Stomach (tissue), 8 donors: ENCODE measurements at regions not wholly inside any gene's neighbourhood (a gene's known extent, or its start where the extent isn't known, plus 50 kb on each side); places are given as distances from the start of the nearest gene placed in this dataset.

Experiments
- DNase-seq, 2 donors: peaks; one replicate each; pipeline versions ENCODE4 v3.0.0 to v3.0.0-alpha.2; 2013 to 2019
- H3K27ac ChIP-seq, 5 donors: fragments of 200-600 bp in 4 of 5; sonication (generic) in 4 of 5; one replicate each; pipeline ENCODE4 v1.5.1; 2013 to 2019; ENCODE audit warnings: mild to moderate bottlenecking in 1 of 5, moderate library complexity in 1 of 5
- H3K27me3 ChIP-seq, 3 donors: fragments of 200-600 bp; sonication (generic); one replicate each; pipeline ENCODE4 v1.5.1; 2017 to 2019; ENCODE audit warnings: mixed run types in 1 of 3
- H3K36me3 ChIP-seq, 4 donors: fragments of 200-600 bp; sonication (generic); 1 replicate in 3 of 4; 2 replicates in 1 of 4; pipeline ENCODE4 v1.5.1; 2016 to 2019
- H3K4me1 ChIP-seq, 4 donors: fragments of 200-600 bp; sonication (generic); one replicate each; pipeline ENCODE4 v1.5.1; 2016 to 2019
- H3K4me3 ChIP-seq, 4 donors: fragments of 200-600 bp; sonication (generic) in 3 of 4; one replicate each; pipeline ENCODE4 v1.5.1; 2016 to 2019; ENCODE audit warnings: mild to moderate bottlenecking in 1 of 4
- H3K9me3 ChIP-seq, 4 donors: fragments of 200-600 bp; sonication (generic); one replicate each; pipeline ENCODE4 v1.5.1; 2016 to 2019
- EP300 ChIP-seq: sonication (generic); formaldehyde crosslinking; IDR thresholded peaks from one replicate; pipeline ENCODE4 v1.6.1; 2017; ENCODE audit warnings: antibody characterized with exemption
- POLR2A ChIP-seq, 4 donors: fragments of 450-650 bp; IDR thresholded peaks; one replicate each; pipeline ENCODE4 v1.6.1; 2016; ENCODE audit warnings: antibody characterized with exemption in 4 of 4, control low read depth in 2 of 4, mild to moderate bottlenecking in 1 of 4, moderate library complexity in 1 of 4
- POLR2AphosphoS5 ChIP-seq, 3 donors: sonication (generic); formaldehyde crosslinking; IDR thresholded peaks; one replicate each; pipeline ENCODE4 v1.6.1; 2016; ENCODE audit warnings: antibody characterized with exemption in 3 of 3
- WGBS, 5 donors: extraction: QIAGEN DNeasy Blood & Tissue Kit in 3 of 5; methylation state at CpG; one replicate each; pipeline versions ENCODE4 v1.1.5 to v1.1.7; 2013 to 2018; 5-methylcytosine and 5-hydroxymethylcytosine counted together
- intact Hi-C: fragments of 100-400 bp; cut with DNase I; formaldehyde crosslinking; loops from one replicate; pipeline ENCODE4 v1.15.1; 2023; ENCODE audit warnings: low total_unique reads
- TF ChIP-seq, protein P1 (sequence below), 7 experiments: fragments of 450-650 bp in 4 of 7; fragments of 200-600 bp in 3 of 7; sonication (generic) in 3 of 7; IDR thresholded peaks; one replicate each; pipeline ENCODE4 v1.5.1; 2016 to 2019; ENCODE audit warnings: antibody characterized with exemption in 7 of 7, control low read depth in 2 of 7, mild to moderate bottlenecking in 1 of 7
- donor health status: healthy with polysubstance abuse.
- donor health status: Bipolar disorder and iron deficiency.
- donor health status: healthy.

DNA sequence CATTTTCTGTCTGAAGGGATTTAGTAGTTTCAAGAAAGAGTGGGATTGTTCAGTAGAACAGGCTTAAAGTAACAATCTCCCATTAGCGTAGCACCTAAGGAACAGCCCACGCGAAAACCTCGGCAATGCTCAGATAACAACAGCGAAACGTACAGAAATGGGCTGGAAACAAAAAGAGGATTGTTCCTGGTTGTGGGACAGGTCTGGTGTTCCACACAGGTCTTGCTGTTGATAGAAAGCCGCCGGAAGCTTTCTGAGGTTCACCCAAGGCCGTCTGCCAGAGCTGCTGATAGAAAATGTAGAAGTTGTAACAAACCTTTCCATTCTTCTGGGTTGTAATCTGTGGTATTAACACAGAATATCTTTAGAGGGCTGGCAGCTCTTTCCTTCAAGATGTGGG, 69.4 kb upstream of the CLCN4 start:
- intact Hi-C loops, result no loop called here
- TF ChIP-seq POLR2AphosphoS5 (IDR thresholded peaks at IDR 0.05), result no peak
- TF ChIP-seq EP300, result no peak
- TF ChIP-seq POLR2A (IDR thresholded peaks at IDR 0.05), result no peak
- TF ChIP-seq, protein P1, sequence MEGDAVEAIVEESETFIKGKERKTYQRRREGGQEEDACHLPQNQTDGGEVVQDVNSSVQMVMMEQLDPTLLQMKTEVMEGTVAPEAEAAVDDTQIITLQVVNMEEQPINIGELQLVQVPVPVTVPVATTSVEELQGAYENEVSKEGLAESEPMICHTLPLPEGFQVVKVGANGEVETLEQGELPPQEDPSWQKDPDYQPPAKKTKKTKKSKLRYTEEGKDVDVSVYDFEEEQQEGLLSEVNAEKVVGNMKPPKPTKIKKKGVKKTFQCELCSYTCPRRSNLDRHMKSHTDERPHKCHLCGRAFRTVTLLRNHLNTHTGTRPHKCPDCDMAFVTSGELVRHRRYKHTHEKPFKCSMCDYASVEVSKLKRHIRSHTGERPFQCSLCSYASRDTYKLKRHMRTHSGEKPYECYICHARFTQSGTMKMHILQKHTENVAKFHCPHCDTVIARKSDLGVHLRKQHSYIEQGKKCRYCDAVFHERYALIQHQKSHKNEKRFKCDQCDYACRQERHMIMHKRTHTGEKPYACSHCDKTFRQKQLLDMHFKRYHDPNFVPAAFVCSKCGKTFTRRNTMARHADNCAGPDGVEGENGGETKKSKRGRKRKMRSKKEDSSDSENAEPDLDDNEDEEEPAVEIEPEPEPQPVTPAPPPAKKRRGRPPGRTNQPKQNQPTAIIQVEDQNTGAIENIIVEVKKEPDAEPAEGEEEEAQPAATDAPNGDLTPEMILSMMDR (IDR thresholded peaks at IDR 0.05), result no peak
- H3K36me3 ChIP-seq, result peaks cover 0 to 14% (median 14%) of the 10 kb centered on the region in 4 donors
- 52 to 74% (median 65%) methylated on average over 9 of the region's 9 CpGs for whole genome bisulfite sequencing, 5 donors
- no peak overlapping the region for H3K4me3 ChIP-seq
- no peaks in the 10 kb centered on the region for H3K27me3 ChIP-seq
- peaks cover 5 to 54% (median 31%) of the 10 kb centered on the region in 4 donors for H3K4me1 ChIP-seq
- no peaks in the 10 kb centered on the region for H3K9me3 ChIP-seq
- DNase-seq, result no peak
- peak overlapping the region in 1 of 5 donors; percentile 56 for H3K27ac ChIP-seq

DNA sequence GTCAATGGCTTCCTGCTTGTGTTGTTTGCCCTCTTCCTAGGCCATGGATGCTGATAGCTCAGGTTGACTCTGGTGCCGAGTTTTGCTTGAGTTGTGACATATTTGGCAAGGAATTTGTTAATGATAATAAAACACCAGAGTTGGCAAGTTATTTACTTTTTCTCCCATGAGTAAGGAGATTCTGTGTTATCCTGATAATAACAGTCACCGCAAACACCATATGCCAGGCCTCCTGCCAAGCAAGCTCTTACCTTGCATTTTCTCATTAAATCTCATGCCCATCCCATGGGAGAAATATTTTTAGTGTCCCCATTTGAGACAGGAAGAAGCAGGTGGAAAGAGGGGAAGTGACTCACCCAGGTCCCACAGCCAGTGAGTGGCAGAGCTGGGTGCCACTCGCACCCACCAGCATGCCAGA, 67.4 kb upstream of the CLCN4 start:
- Histone ChIP-seq H3K27me3 (no peaks in the 10 kb centered on the region), H3K36me3 (peaks cover 0 to 27% (median 17%) of the 10 kb centered on the region in 4 donors), H3K4me3 (no peak overlapping the region), H3K27ac (peak overlapping the region in 2 of 5 donors; percentile 36 to 60), H3K9me3 (no peaks in the 10 kb centered on the region), H3K4me1 (peaks cover 5 to 34% (median 18%) of the 10 kb centered on the region in 4 donors)
- TF ChIP-seq POLR2A (IDR thresholded peaks at IDR 0.05) (no peak), POLR2AphosphoS5 (IDR thresholded peaks at IDR 0.05) (peak in 1 of 3 donors; percentile 20), EP300 (no peak)
- TF ChIP-seq, protein P1 (IDR thresholded peaks at IDR 0.05), result no peak
- 32 to 63% (median 52%) methylated on average over 3 of the region's 3 CpGs for WGBS, 5 donors
- intact Hi-C loops, result no loop called here
- no peak for DNase-seq

DNA sequence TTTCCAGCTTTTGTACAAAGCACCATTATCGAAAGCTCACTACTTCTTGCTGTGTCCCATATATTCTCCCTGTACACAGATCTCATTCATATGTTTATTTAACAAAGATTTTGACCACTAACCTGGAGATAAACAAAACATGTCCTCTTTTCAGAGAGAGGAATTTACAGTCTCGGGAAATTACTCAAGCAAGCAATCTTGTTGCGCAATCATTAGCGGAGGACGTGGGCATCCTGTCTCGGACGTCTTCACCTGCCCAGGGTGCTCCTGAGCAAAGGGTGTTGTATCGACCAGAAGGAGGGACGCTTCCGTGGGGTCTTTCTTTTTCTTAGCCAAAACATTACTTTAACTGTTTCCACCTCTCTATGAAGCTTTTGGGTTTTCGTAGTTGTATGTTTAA, 66.5 kb upstream of the CLCN4 start:
- no peaks in the 10 kb centered on the region for H3K27me3 ChIP-seq
- H3K4me1 ChIP-seq, result peaks cover 5 to 32% (median 13%) of the 10 kb centered on the region in 4 donors
- H3K27ac ChIP-seq, result peak overlapping the region in 2 of 5 donors; percentile 36 to 60
- 67 to 87% (median 83%) methylated on average over 11 of the region's 11 CpGs for WGBS, 5 donors
- DNase-seq, result no peak
- no peak overlapping the region for H3K4me3 ChIP-seq
- no peaks in the 10 kb centered on the region for H3K9me3 ChIP-seq
- intact Hi-C loops, result no loop called here
- peaks cover 0 to 29% (median 17%) of the 10 kb centered on the region in 4 donors for H3K36me3 ChIP-seq
- no peak for TF ChIP-seq EP300
- TF ChIP-seq POLR2AphosphoS5 (IDR thresholded peaks at IDR 0.05), result no peak

DNA sequence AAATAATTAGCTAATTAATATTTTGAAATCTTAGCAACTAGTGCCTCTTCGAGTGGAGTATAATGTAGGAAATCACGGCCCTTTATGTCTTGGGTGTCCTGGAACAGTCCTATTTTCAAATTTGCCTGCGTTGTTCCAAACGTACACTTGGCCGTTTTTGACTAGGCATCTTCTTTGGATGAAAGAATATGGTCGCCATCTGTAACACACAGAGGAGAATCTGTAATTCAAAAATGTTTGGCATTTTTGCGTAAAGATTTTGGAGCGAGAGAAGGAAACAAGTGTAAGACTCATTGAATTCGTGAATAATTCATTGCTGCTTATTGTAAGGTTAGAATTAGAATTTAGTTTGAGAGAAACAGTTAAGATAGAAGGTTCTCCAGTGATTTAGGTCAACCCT, 61.5 kb upstream of the CLCN4 start:
- Histone ChIP-seq H3K4me3 (no peak overlapping the region), H3K27ac (no peak overlapping the region), H3K4me1 (peaks cover 0 to 18% (median 3%) of the 10 kb centered on the region in 4 donors), H3K9me3 (no peaks in the 10 kb centered on the region), H3K27me3 (no peaks in the 10 kb centered on the region), H3K36me3 (peaks cover 0 to 35% (median 23%) of the 10 kb centered on the region in 4 donors)
- TF ChIP-seq EP300 (no peak), POLR2AphosphoS5 (IDR thresholded peaks at IDR 0.05) (no peak), POLR2A (IDR thresholded peaks at IDR 0.05) (no peak)
- TF ChIP-seq, protein P1 (IDR thresholded peaks at IDR 0.05), result no peak
- 86 to 96% (median 92%) methylated on average over 9 of the region's 9 CpGs for WGBS, 5 donors
- no peak for DNase-seq
- intact Hi-C loops, result no loop called here

DNA sequence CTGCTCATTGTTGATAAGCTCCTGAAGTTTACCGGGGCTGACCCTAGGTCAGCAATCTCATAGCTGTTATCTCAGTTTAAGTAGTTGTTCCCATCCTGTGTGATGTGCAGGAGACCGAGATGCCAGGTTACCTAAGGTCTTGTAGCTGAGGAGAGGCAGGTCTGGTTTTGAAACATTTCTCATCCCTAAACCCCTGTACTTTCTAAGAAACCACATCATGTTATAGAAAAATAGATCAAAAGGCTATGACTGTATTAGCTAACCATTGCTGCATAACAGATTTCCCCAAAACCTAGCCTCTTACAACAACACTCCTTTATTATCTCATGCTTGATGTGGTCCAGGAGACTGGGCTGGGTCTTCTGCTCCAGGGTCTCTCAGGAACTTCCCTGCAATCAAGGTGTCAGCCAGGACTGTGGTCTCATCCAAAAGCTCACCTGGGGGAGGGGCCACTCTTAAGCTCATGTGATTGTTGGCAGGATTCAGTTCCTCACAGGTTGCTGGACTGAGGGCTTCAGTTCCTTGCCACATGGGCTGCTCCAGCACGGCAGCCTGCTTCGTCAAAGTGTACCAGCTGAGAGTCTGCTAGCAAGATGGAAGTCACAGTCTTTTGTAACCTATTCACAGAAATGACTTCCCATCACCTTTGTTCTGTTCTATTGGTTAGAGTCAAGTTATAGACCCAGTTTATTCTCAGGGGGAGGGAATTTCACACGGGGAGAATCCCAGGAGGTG, 60.9 kb upstream of the CLCN4 start:
- H3K9me3 ChIP-seq, result no peaks in the 10 kb centered on the region
- no peak for DNase-seq
- TF ChIP-seq, protein P1 (IDR thresholded peaks at IDR 0.05), result no peak
- no peak for TF ChIP-seq POLR2AphosphoS5 (IDR thresholded peaks at IDR 0.05)
- TF ChIP-seq POLR2A (IDR thresholded peaks at IDR 0.05), result no peak
- no peak overlapping the region for H3K4me3 ChIP-seq
- H3K27me3 ChIP-seq, result no peaks in the 10 kb centered on the region
- H3K27ac ChIP-seq, result no peak overlapping the region
- peaks cover 0 to 18% (median 6%) of the 10 kb centered on the region in 4 donors for H3K4me1 ChIP-seq
- H3K36me3 ChIP-seq, result peaks cover 0 to 35% (median 26%) of the 10 kb centered on the region in 4 donors
- 67 to 78% (median 71%) methylated on average over 5 of the region's 5 CpGs for WGBS, 5 donors
- intact Hi-C loops, result no loop called here
